ENCODE measurements at regions not wholly inside any gene's neighbourhood (a gene's known extent, or its start where the extent isn't known, plus 50 kb on each side); places are given as distances from the start of the nearest gene placed in this dataset.

GRCh38 chr13:65535370-65535769, 1694.8 kb downstream of the PCDH9 start:
- Histone ChIP-seq H3K9me3 (ENCODE audit: low read depth, low read length) (no peaks in the 10 kb centered on the region), H3K27ac (ENCODE audit: low read depth, low read length) (no peak overlapping the region), H3K4me1 (ENCODE audit: insufficient read depth, low read length) (no peaks in the 10 kb centered on the region)

DNA sequence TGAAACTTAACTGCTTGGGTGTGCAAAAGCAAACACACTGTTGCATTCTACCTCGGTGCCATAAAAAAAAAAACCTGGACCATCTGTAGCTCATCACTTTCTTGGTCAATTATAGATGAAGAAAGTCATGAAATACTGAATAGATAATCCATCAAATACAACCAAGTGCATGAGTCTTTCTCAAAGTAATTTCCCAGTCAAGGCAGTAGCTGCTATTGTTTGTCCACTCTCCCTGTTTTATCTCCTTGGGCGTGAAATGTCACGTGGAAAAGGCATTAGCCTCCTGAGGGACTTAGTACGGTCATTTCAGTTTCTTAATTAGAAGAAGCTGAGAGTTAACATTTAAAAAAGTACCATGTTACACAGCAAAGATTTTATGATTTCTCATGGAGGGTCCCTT, 1697.9 kb downstream of the PCDH9 start:
- Histone ChIP-seq H3K27me3 (ENCODE audit: insufficient read depth, low read length) (no peaks in the 10 kb centered on the region), H2AFZ (ENCODE audit: low read length) (no peak overlapping the region), H3K36me3 (ENCODE audit: insufficient read depth, low read length) (no peaks in the 10 kb centered on the region), H3K4me2 (ENCODE audit: insufficient read depth, low read length) (no peak overlapping the region), H3K4me1 (ENCODE audit: insufficient read depth, low read length) (no peaks in the 10 kb centered on the region), H4K20me1 (ENCODE audit: insufficient read depth, low read length) (no peaks in the 10 kb centered on the region), H3K79me2 (ENCODE audit: insufficient read depth, low read length) (no peaks in the 10 kb centered on the region), H3K27ac (ENCODE audit: low read depth, low read length) (no peak overlapping the region), H3K9me3 (ENCODE audit: low read depth, low read length) (no peaks in the 10 kb centered on the region), H3K4me3 (ENCODE audit: insufficient read depth, low read length) (no peak overlapping the region)
- TF ChIP-seq CTCF (IDR thresholded peaks at IDR 0.05; ENCODE audit: extremely low read depth, low read depth, low read length): no peak
- DNase-seq (ENCODE audit: insufficient read length, low spot score, missing footprints): no peak

More at GRCh38 chr13:65535370-65535769, 1694.8 kb downstream of the PCDH9 start:
- Histone ChIP-seq H2AFZ (ENCODE audit: low read length) (no peak overlapping the region), H3K4me3 (ENCODE audit: insufficient read depth, low read length) (no peak overlapping the region), H4K20me1 (ENCODE audit: insufficient read depth, low read length) (no peaks in the 10 kb centered on the region), H3K4me2 (ENCODE audit: insufficient read depth, low read length) (no peak overlapping the region), H3K27me3 (ENCODE audit: insufficient read depth, low read length) (no peaks in the 10 kb centered on the region), H3K79me2 (ENCODE audit: insufficient read depth, low read length) (no peaks in the 10 kb centered on the region), H3K36me3 (ENCODE audit: insufficient read depth, low read length) (no peaks in the 10 kb centered on the region)
- DNase-seq (ENCODE audit: insufficient read length, low spot score, missing footprints): no peak
- no peak for TF ChIP-seq CTCF (IDR thresholded peaks at IDR 0.05; ENCODE audit: extremely low read depth, low read depth, low read length)

GRCh38 chr13:65530688-65531087, 1699.4 kb downstream of the PCDH9 start:
- no peak overlapping the region for H2AFZ ChIP-seq (ENCODE audit: low read length)
- no peak overlapping the region for H3K4me2 ChIP-seq (ENCODE audit: insufficient read depth, low read length)
- H3K4me1 ChIP-seq (ENCODE audit: insufficient read depth, low read length): no peaks in the 10 kb centered on the region
- H3K79me2 ChIP-seq (ENCODE audit: insufficient read depth, low read length): no peaks in the 10 kb centered on the region
- H3K4me3 ChIP-seq (ENCODE audit: insufficient read depth, low read length): no peak overlapping the region
- H3K36me3 ChIP-seq (ENCODE audit: insufficient read depth, low read length): no peaks in the 10 kb centered on the region
- no peaks in the 10 kb centered on the region for H3K27me3 ChIP-seq (ENCODE audit: insufficient read depth, low read length)
- no peak overlapping the region for H3K27ac ChIP-seq (ENCODE audit: low read depth, low read length)
- DNase-seq (ENCODE audit: insufficient read length, low spot score, missing footprints): no peak
- no peaks in the 10 kb centered on the region for H4K20me1 ChIP-seq (ENCODE audit: insufficient read depth, low read length)
- H3K9me3 ChIP-seq (ENCODE audit: low read depth, low read length): no peaks in the 10 kb centered on the region
- TF ChIP-seq CTCF (IDR thresholded peaks at IDR 0.05; ENCODE audit: extremely low read depth, low read depth, low read length): no peak

- DNase-seq (ENCODE audit: insufficient read length, low spot score, missing footprints): no peak
- Histone ChIP-seq H3K79me2 (ENCODE audit: insufficient read depth, low read length) (no peaks in the 10 kb centered on the region), H3K9me3 (ENCODE audit: low read depth, low read length) (no peaks in the 10 kb centered on the region), H3K27me3 (ENCODE audit: insufficient read depth, low read length) (no peaks in the 10 kb centered on the region), H3K36me3 (ENCODE audit: insufficient read depth, low read length) (no peaks in the 10 kb centered on the region), H3K4me1 (ENCODE audit: insufficient read depth, low read length) (no peaks in the 10 kb centered on the region), H2AFZ (ENCODE audit: low read length) (no peak overlapping the region), H3K4me2 (ENCODE audit: insufficient read depth, low read length) (no peak overlapping the region), H3K27ac (ENCODE audit: low read depth, low read length) (no peak overlapping the region), H4K20me1 (ENCODE audit: insufficient read depth, low read length) (no peaks in the 10 kb centered on the region), H3K4me3 (ENCODE audit: insufficient read depth, low read length) (no peak overlapping the region)
- TF ChIP-seq CTCF (IDR thresholded peaks at IDR 0.05; ENCODE audit: extremely low read depth, low read depth, low read length): no peak
Observed at GRCh38 chr13:65529541-65529940, 1700.6 kb downstream of the PCDH9 start.

All from osteoblast (primary cell).